Ovary (tissue), 3 donors: ENCODE measurements at regions not wholly inside any gene's neighbourhood (a gene's known extent, or its start where the extent isn't known, plus 50 kb on each side); places are given as distances from the start of the nearest gene placed in this dataset.

ENCODE experiments used
- EP300 ChIP-seq: sonication (generic); formaldehyde crosslinking; IDR thresholded peaks from one replicate; pipeline ENCODE4 v1.6.1; 2017; ENCODE audit warnings: antibody characterized with exemption
- POLR2A ChIP-seq: fragments of 450-650 bp; IDR thresholded peaks from one replicate; pipeline ENCODE4 v1.6.1; 2017; ENCODE audit warnings: antibody characterized with exemption, mild to moderate bottlenecking, moderate library complexity
- TF ChIP-seq, protein P1 (sequence below), 3 donors: fragments of 450-650 bp in 2 of 3; fragments of 200-600 bp in 1 of 3; IDR thresholded peaks; one replicate each; pipeline versions ENCODE4 v1.5.1 to v1.8.0; 2016 to 2022; ENCODE audit warnings: antibody characterized with exemption in 3 of 3, mild to moderate bottlenecking in 1 of 3
- donor health status: DM: no; HTN: no; CAD: no.

DNA sequence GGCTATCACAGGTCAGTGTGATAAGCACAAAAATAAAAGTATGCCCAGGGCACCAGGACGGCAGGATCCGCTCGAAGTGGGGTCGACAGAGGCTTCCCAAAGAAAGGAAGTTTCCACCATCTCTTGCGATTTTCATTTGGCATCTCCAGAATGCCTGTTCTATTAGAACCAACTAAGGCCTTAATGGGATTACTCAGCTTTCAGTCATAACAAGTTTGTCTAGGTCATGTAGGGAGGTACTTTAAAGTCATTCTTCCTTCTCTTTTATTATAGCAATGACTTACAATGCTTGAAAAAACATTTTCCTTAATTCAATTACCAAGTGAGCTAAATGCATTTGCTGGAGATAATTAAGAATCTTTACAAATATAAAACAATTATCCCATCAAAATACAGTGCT, 83.6 kb upstream of the DIO3 start:
- TF ChIP-seq, protein P1, sequence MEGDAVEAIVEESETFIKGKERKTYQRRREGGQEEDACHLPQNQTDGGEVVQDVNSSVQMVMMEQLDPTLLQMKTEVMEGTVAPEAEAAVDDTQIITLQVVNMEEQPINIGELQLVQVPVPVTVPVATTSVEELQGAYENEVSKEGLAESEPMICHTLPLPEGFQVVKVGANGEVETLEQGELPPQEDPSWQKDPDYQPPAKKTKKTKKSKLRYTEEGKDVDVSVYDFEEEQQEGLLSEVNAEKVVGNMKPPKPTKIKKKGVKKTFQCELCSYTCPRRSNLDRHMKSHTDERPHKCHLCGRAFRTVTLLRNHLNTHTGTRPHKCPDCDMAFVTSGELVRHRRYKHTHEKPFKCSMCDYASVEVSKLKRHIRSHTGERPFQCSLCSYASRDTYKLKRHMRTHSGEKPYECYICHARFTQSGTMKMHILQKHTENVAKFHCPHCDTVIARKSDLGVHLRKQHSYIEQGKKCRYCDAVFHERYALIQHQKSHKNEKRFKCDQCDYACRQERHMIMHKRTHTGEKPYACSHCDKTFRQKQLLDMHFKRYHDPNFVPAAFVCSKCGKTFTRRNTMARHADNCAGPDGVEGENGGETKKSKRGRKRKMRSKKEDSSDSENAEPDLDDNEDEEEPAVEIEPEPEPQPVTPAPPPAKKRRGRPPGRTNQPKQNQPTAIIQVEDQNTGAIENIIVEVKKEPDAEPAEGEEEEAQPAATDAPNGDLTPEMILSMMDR (IDR thresholded peaks at IDR 0.05), result no peak
- TF ChIP-seq EP300, result no peak
- no peak for TF ChIP-seq POLR2A
